ENCODE measurements at regions not wholly inside any gene's neighbourhood (a gene's known extent, or its start where the extent isn't known, plus 50 kb on each side); places are given as distances from the start of the nearest gene placed in this dataset.
"Not testable (repeated sequence)": the region's sequence is repeated elsewhere in the genome, so short reads cannot be mapped to it uniquely, and the experiment has no call there.

- DNase-seq: peak; percentile 24
These were observed 57.4 kb upstream of the PTCH1 start for GRCh38 chr9:95574176-95574575.

- DNase-seq: no peak
These were observed 56.7 kb upstream of the PTCH1 start for GRCh38 chr9:95573463-95573862.

GRCh38 chr9:95572381-95573151 lies 55.8 kb upstream of the PTCH1 start:
- no peak for DNase-seq

GRCh38 chr9:95570646-95571045 lies 53.9 kb upstream of the PTCH1 start:
- no peak for DNase-seq

- no peak for DNase-seq
These were observed 53.4 kb upstream of the PTCH1 start for GRCh38 chr9:95570150-95570549.

- DNase-seq: not testable (repeated sequence)
These were observed 52.0 kb upstream of the PTCH1 start for GRCh38 chr9:95568735-95569134.
